ENCODE measurements at regions not wholly inside any gene's neighbourhood (a gene's known extent, or its start where the extent isn't known, plus 50 kb on each side); places are given as distances from the start of the nearest gene placed in this dataset.
"Not testable (repeated sequence)": the region's sequence is repeated elsewhere in the genome, so short reads cannot be mapped to it uniquely, and the experiment has no call there.

- DNase-seq (ENCODE audit: low spot score in 2 of 2) (no peak), ATAC-seq (no peak)
- H3K27ac Mint-ChIP-seq = peak overlapping the region in 1 of 2 donors; percentile 69
- H3K36me3 Mint-ChIP-seq = no peaks in the 10 kb centered on the region
- H3K9me3 Mint-ChIP-seq = no peaks in the 10 kb centered on the region
Measured at GRCh38 chr2:231644426-231644825, 51.8 kb downstream of the TEX44 start.

GRCh38 chr2:231646476-231646875 lies 53.8 kb downstream of the TEX44 start:
- H3K9me3 Mint-ChIP-seq = no peaks in the 10 kb centered on the region
- no peak for DNase-seq (ENCODE audit: low spot score in 2 of 2)
- peak overlapping the region in 1 of 2 donors; percentile 23 for H3K27ac Mint-ChIP-seq
- H3K36me3 Mint-ChIP-seq = no peaks in the 10 kb centered on the region
- no peak for ATAC-seq

GRCh38 chr2:231648579-231649174 lies 56.0 kb downstream of the TEX44 start:
- H3K9me3 Mint-ChIP-seq = no peaks in the 10 kb centered on the region
- H3K36me3 Mint-ChIP-seq = no peaks in the 10 kb centered on the region
- ATAC-seq (peak; percentile 96), DNase-seq (ENCODE audit: low spot score in 2 of 2) (peak; percentile 70 to 74)
- no peak overlapping the region for H3K27ac Mint-ChIP-seq

- not testable (repeated sequence) for H3K36me3 Mint-ChIP-seq; DNase-seq (ENCODE audit: low spot score in 2 of 2); ATAC-seq; H3K27ac Mint-ChIP-seq; H3K9me3 Mint-ChIP-seq
Measured at GRCh38 chr2:231651561-231651960, 56.8 kb upstream of the PTMA start.

- no peak for DNase-seq (ENCODE audit: low spot score in 2 of 2)
- peaks cover 0 to under 1% of the 10 kb centered on the region in 2 donors for H3K36me3 Mint-ChIP-seq
- H3K9me3 Mint-ChIP-seq = no peaks in the 10 kb centered on the region
- no peak for ATAC-seq
- H3K27ac Mint-ChIP-seq = no peak overlapping the region
Measured at GRCh38 chr2:231655488-231655887, 52.8 kb upstream of the PTMA start.

- DNase-seq (ENCODE audit: low spot score in 2 of 2) (no peak), ATAC-seq (no peak)
- Mint-ChIP-seq H3K36me3 (peaks cover 0 to 5% of the 10 kb centered on the region in 2 donors), H3K9me3 (peaks cover 0 to 4% of the 10 kb centered on the region in 2 donors), H3K27ac (no peak overlapping the region)
Measured at GRCh38 chr2:231655894-231656293, 52.4 kb upstream of the PTMA start.

Measured in activated naive CD4-positive, alpha-beta T cell treated with anti-CD3 and anti-CD28 coated beads, Interleukin-2, amount 50 U/mL, for 72 hours (primary cell).